OCI-LY7 (cell line): ENCODE measurements at regions not wholly inside any gene's neighbourhood (a gene's known extent, or its start where the extent isn't known, plus 50 kb on each side); places are given as distances from the start of the nearest gene placed in this dataset.

ENCODE experiments used
- EZH2phosphoT487 ChIP-seq: fragments of 200-600 bp; sonication (generic); IDR thresholded peaks from 2 replicates; pipeline ENCODE4 v1.6.1; 2018; ENCODE audit warnings: low read depth, borderline replicate concordance, mild to moderate bottlenecking, mixed run types, antibody characterized with exemption, low read length, moderate library complexity, mixed read lengths
- TF ChIP-seq, protein P1 (sequence below): fragments of 200-600 bp; sonication (generic); conservative IDR thresholded peaks from 2 replicates; pipeline ENCODE4 v1.5.1; 2014; ENCODE audit warnings: mild to moderate bottlenecking, antibody characterized with exemption, low read length, moderate library complexity, mixed read lengths

DNA sequence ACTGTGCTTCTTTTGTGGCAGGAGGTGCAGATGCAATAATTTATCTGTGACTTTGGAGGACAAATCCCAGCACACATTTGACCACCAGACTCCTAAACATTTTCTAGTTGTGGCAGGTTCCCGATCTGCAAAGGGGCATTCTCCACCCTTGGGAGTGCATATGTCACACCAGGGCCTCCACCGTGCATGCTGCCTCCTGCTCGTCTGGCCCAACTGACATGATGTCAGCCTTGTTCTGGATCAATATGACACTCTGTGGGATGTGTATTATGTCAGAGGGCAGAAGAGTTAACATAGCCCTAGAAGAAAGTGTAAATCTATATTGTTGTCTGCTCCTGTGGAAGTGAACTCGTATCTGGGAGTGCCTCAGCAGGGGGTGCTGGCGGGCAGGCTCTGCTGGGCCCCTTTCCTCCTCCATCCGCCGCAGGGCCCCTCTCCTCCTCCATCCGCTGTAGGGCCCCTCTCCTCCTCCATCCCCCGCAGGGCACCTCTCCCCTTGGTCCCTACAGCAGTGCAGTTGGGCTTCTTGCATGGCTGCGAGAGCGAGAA is 97.7 kb upstream of the PPP1R26 start:
- TF ChIP-seq, protein P1, sequence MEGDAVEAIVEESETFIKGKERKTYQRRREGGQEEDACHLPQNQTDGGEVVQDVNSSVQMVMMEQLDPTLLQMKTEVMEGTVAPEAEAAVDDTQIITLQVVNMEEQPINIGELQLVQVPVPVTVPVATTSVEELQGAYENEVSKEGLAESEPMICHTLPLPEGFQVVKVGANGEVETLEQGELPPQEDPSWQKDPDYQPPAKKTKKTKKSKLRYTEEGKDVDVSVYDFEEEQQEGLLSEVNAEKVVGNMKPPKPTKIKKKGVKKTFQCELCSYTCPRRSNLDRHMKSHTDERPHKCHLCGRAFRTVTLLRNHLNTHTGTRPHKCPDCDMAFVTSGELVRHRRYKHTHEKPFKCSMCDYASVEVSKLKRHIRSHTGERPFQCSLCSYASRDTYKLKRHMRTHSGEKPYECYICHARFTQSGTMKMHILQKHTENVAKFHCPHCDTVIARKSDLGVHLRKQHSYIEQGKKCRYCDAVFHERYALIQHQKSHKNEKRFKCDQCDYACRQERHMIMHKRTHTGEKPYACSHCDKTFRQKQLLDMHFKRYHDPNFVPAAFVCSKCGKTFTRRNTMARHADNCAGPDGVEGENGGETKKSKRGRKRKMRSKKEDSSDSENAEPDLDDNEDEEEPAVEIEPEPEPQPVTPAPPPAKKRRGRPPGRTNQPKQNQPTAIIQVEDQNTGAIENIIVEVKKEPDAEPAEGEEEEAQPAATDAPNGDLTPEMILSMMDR = no peak
- TF ChIP-seq EZH2phosphoT487 = no peak
